H1 (cell line): ENCODE measurements at regions not wholly inside any gene's neighbourhood (a gene's known extent, or its start where the extent isn't known, plus 50 kb on each side); places are given as distances from the start of the nearest gene placed in this dataset.
"Not testable (repeated sequence)": the region's sequence is repeated elsewhere in the genome, so short reads cannot be mapped to it uniquely, and the experiment has no call there.

Experiments used
- CTCF ChIA-PET: fragments of 300-600 bp; sonication (Branson Sonifier 250); formaldehyde crosslinking; loops from one replicate; lab custom pipeline; 2021; ENCODE audit not compliant: partially characterized antibody; lab: Charles Lee
- POLR2A ChIA-PET: fragments of 300-600 bp; sonication (Branson Sonifier 250); formaldehyde crosslinking; loops from one replicate; lab custom pipeline; 2021; ENCODE audit warnings: inconsistent platforms; ENCODE audit not compliant: partially characterized antibody; lab: Charles Lee
- DNase-seq, 2 experiments: peaks; one replicate each; pipeline versions ENCODE4 v3.0.0 to v3.0.0-alpha.2; 2010 to 2022; ENCODE audit warnings: low spot score in 2 of 2, low read depth in 1 of 2, mixed read lengths in 1 of 2
- FAIRE-seq: peaks from 2 replicates; lab custom pipeline; 2011; peaks lifted over from hg19 to GRCh38; lab: Jason Lieb, UNC
- H2AFZ ChIP-seq: 2 replicates; pipeline ENCODE4 v1.8.1; 2012; ENCODE audit warnings: low read length, inconsistent platforms
- H2AK5ac ChIP-seq: 2 replicates; pipeline ENCODE4 v1.6.1; 2013; ENCODE audit warnings: low read depth, low read length
- H2BK120ac ChIP-seq: replicated peaks from 2 replicates; pipeline ENCODE3; 2013; ENCODE audit warnings: low read depth, low read length, inconsistent platforms
- H2BK12ac ChIP-seq: 2 replicates; pipeline ENCODE4 v1.6.1; 2013; ENCODE audit warnings: low read depth, low read length
- H2BK15ac ChIP-seq: 2 replicates; pipeline ENCODE4 v1.6.1; 2013; ENCODE audit warnings: low read length
- H2BK20ac ChIP-seq: 2 replicates; pipeline ENCODE4 v1.6.1; 2013; ENCODE audit warnings: low read length
- H2BK5ac ChIP-seq: 2 replicates; pipeline ENCODE4 v1.6.1; 2013; ENCODE audit warnings: low read depth, low read length
- H3K14ac ChIP-seq: 2 replicates; pipeline ENCODE4 v1.6.1; 2013; ENCODE audit warnings: inconsistent platforms; ENCODE audit not compliant: insufficient read length
- H3K18ac ChIP-seq: 2 replicates; pipeline ENCODE4 v1.6.1; 2013; ENCODE audit warnings: low read length; ENCODE audit errors: extremely low read depth
- H3K23ac ChIP-seq: 2 replicates; pipeline ENCODE4 v1.6.1; 2013; ENCODE audit warnings: inconsistent platforms; ENCODE audit not compliant: insufficient read length
- H3K23me2 ChIP-seq: 2 replicates; pipeline ENCODE4 v1.6.1; 2013; ENCODE audit warnings: low read depth, low read length
- H3K27ac ChIP-seq: 2 replicates; pipeline ENCODE4 v1.6.1; 2011; ENCODE audit warnings: low read depth, low read length, inconsistent platforms
- H3K27me3 ChIP-seq, 4 experiments: replicated peaks in 1 of 4; 1 replicate in 1 of 4; 2 replicates in 3 of 4; pipeline versions ENCODE4 v1.6.1 to v1.8.1; 2011 to 2013; ENCODE audit warnings: low read length in 3 of 4, mild to moderate bottlenecking in 3 of 4, inconsistent platforms in 2 of 4, mixed read lengths in 2 of 4, moderate library complexity in 1 of 4; ENCODE audit not compliant: control insufficient read depth in 3 of 4, insufficient read depth in 3 of 4; ENCODE audit errors: extremely low read depth in 1 of 4
- H3K36me3 ChIP-seq, 4 experiments: 2 replicates each; pipeline versions ENCODE4 v1.6.1 to v1.8.1; 2011 to 2013; ENCODE audit warnings: mild to moderate bottlenecking in 4 of 4, low read length in 3 of 4, moderate library complexity in 2 of 4, control low read depth in 1 of 4, inconsistent platforms in 1 of 4; ENCODE audit not compliant: insufficient read depth in 4 of 4, control insufficient read depth in 2 of 4
- H3K4ac ChIP-seq: replicated peaks from 2 replicates; pipeline ENCODE3; 2013; ENCODE audit warnings: low read length, low read depth, mixed read lengths, inconsistent platforms; ENCODE audit not compliant: insufficient read length
- H3K4me1 ChIP-seq, 4 experiments: replicated peaks in 1 of 4; 1 replicate in 1 of 4; 2 replicates in 3 of 4; pipeline versions ENCODE4 v1.6.1 to v1.8.1; 2011 to 2013; ENCODE audit warnings: low read length in 3 of 4, inconsistent platforms in 2 of 4, mixed read lengths in 1 of 4; ENCODE audit not compliant: insufficient read depth in 4 of 4, control insufficient read depth in 3 of 4
- H3K4me2 ChIP-seq, 2 experiments: 2 replicates each; pipeline versions ENCODE4 v1.6.1 to v1.8.1; 2011 to 2013; ENCODE audit warnings: low read depth in 2 of 2, low read length in 2 of 2, control low read depth in 1 of 2, inconsistent platforms in 1 of 2, mild to moderate bottlenecking in 1 of 2; ENCODE audit not compliant: insufficient read depth in 1 of 2
- H3K4me3 ChIP-seq, 4 experiments: fragments of 200-600, 300-600 bp in 1 of 4; sonication (generic), shearing (Covaris generic), sonication (Bioruptor Twin) in 1 of 4; 2 replicates each; pipeline versions ENCODE4 v1.5.1 to v1.8.1; 2011 to 2016; ENCODE audit warnings: low read length in 4 of 4, low read depth in 3 of 4, control low read depth in 2 of 4, inconsistent platforms in 2 of 4, mild to moderate bottlenecking in 2 of 4, mixed read lengths in 1 of 4, moderate library complexity in 1 of 4; ENCODE audit not compliant: insufficient read depth in 2 of 4; ENCODE audit errors: extremely low read depth in 1 of 4
- H3K56ac ChIP-seq: replicated peaks from 2 replicates; pipeline ENCODE3; 2013; ENCODE audit warnings: low read depth, mild to moderate bottlenecking, mixed read lengths, low read length, inconsistent platforms; ENCODE audit not compliant: insufficient read length
- H3K79me1 ChIP-seq: 2 replicates; pipeline ENCODE4 v1.6.1; 2013; ENCODE audit warnings: low read depth, low read length, control low read depth
- H3K79me2 ChIP-seq, 2 experiments: 2 replicates each; pipeline versions ENCODE4 v1.6.1 to v1.8.1; 2012 to 2013; ENCODE audit warnings: low read length in 2 of 2, mild to moderate bottlenecking in 2 of 2, inconsistent platforms in 1 of 2; ENCODE audit not compliant: insufficient read depth in 2 of 2, control insufficient read depth in 1 of 2
- H3K9ac ChIP-seq, 4 experiments: replicated peaks in 1 of 4; 1 replicate in 1 of 4; 2 replicates in 3 of 4; pipeline versions ENCODE4 v1.6.1 to v1.8.1; 2011 to 2013; ENCODE audit warnings: low read depth in 3 of 4, low read length in 3 of 4, control low read depth in 2 of 4, mild to moderate bottlenecking in 2 of 4, moderate library complexity in 2 of 4, inconsistent platforms in 1 of 4; ENCODE audit errors: extremely low read depth in 1 of 4
- H3K9me3 ChIP-seq, 2 experiments: 2 replicates each; pipeline versions ENCODE4 v1.6.1 to v1.8.1; 2012 to 2013; ENCODE audit warnings: mild to moderate bottlenecking in 2 of 2, moderate library complexity in 2 of 2, control low read depth in 1 of 2, inconsistent platforms in 1 of 2, low read depth in 1 of 2, low read length in 1 of 2, mixed read lengths in 1 of 2; ENCODE audit not compliant: insufficient read depth in 2 of 2
- H4K20me1 ChIP-seq, 2 experiments: replicated peaks in 1 of 2; 2 replicates each; pipeline versions ENCODE3 to v1.8.1; 2011 to 2013; ENCODE audit warnings: inconsistent platforms in 2 of 2, low read length in 2 of 2, mild to moderate bottlenecking in 1 of 2; ENCODE audit not compliant: insufficient read depth in 2 of 2, control insufficient read depth in 1 of 2
- H4K5ac ChIP-seq: 2 replicates; pipeline ENCODE4 v1.6.1; 2013; ENCODE audit warnings: low read length, low read depth, mixed read lengths, inconsistent platforms; ENCODE audit not compliant: insufficient read length
- H4K8ac ChIP-seq: 2 replicates; pipeline ENCODE4 v1.8.0; 2013; ENCODE audit warnings: mild to moderate bottlenecking, moderate library complexity, low read length, inconsistent platforms; ENCODE audit not compliant: insufficient read depth; ENCODE audit errors: extremely low read depth
- H4K91ac ChIP-seq: replicated peaks from 2 replicates; pipeline ENCODE3; 2013; ENCODE audit warnings: low read length, mixed read lengths, inconsistent platforms; ENCODE audit not compliant: insufficient read length
- POLR2A ChIP-seq, 2 experiments: IDR thresholded peaks; 1 replicate in 1 of 2; 2 replicates in 1 of 2; pipeline ENCODE4 v1.6.1; 2011; ENCODE audit warnings: low read depth in 2 of 2, low read length in 2 of 2, mild to moderate bottlenecking in 2 of 2; ENCODE audit errors: control extremely low read depth in 1 of 2
- POLR2AphosphoS5 ChIP-seq: IDR thresholded peaks from 2 replicates; pipeline ENCODE4 v1.6.1; 2011; ENCODE audit warnings: low read depth, low read length
- SIN3A ChIP-seq, 2 experiments: IDR thresholded peaks in 1 of 2; conservative IDR thresholded peaks in 1 of 2; 2 replicates each; pipeline ENCODE4 v1.6.1; 2011 to 2012; ENCODE audit warnings: low read length in 2 of 2, improper control_type of control experiment in 1 of 2, low read depth in 1 of 2, mild to moderate bottlenecking in 1 of 2
- TAF1 ChIP-seq: IDR thresholded peaks from 2 replicates; pipeline ENCODE4 v1.6.1; 2011; ENCODE audit warnings: mild to moderate bottlenecking, low read depth, low read length
- TAF7 ChIP-seq: optimal IDR thresholded peaks from 2 replicates; pipeline ENCODE3; 2011; ENCODE audit warnings: low read depth, mild to moderate bottlenecking, inconsistent platforms, low read length, moderate library complexity, borderline replicate concordance
- USF2 ChIP-seq: IDR thresholded peaks from 2 replicates; pipeline ENCODE4 v1.6.1; 2011; ENCODE audit warnings: low read length, improper control_type of control experiment
- WGBS, 2 experiments: shearing (Covaris generic) in 1 of 2; methylation state at CpG; one replicate each; pipeline versions ENCODE4 v1.1.6 to v1.1.7; 2013 to 2015; ENCODE audit warnings: low lambda C conversion rate in 2 of 2, mixed read lengths in 2 of 2, inconsistent platforms in 1 of 2, low coverage in 1 of 2, missing lambda C conversion rate in 1 of 2; ENCODE audit not compliant: insufficient replicate concordance in 2 of 2, insufficient coverage in 1 of 2, insufficient read length in 1 of 2; ENCODE audit errors: extremely low coverage in 1 of 2, missing lambda C conversion rate in 1 of 2; 5-methylcytosine and 5-hydroxymethylcytosine counted together

- Histone ChIP-seq H4K5ac (peak overlapping the region; percentile 80), H4K8ac (peak overlapping the region; percentile 46; the same call in 1 of the 2 replicates), H3K4me1 (peaks cover 0 to 14% (median 1%) of the 10 kb centered on the region in 4 experiments; a peak in 4 of 7 replicates), H3K9ac (peak overlapping the region; percentile 91 to 99 (median 98)), H3K4ac (peak overlapping the region; percentile 84), H2BK5ac (peak overlapping the region; percentile 77; the same call in 1 of the 2 replicates), H3K4me3 (peak overlapping the region; percentile 60 to 85 (median 76)), H3K79me2 (peaks cover 0 to 33% of the 10 kb centered on the region in 2 experiments; a peak in 2 of 4 replicates), H3K27ac (peak overlapping the region; percentile 97), H2BK12ac (peak overlapping the region; percentile 70; the same call in 1 of the 2 replicates), H3K4me2 (peak overlapping the region; percentile 78 to 81; a peak in 3 of 4 replicates)
- CTCF ChIA-PET, result interaction anchor here (1.5 to 2.3 kb wide), 3 partner anchors 8 to 664 kb away, joined by 3 to 8 read pairs (median 7); a partner anchor contains a TSS
- not testable (repeated sequence) for H2AFZ ChIP-seq, H4K20me1 ChIP-seq, H3K23me2 ChIP-seq, H2BK20ac ChIP-seq, H4K91ac ChIP-seq, H3K27me3 ChIP-seq, H3K18ac ChIP-seq, H2AK5ac ChIP-seq, FAIRE-seq, H2BK15ac ChIP-seq, H3K9me3 ChIP-seq, H3K56ac ChIP-seq, H3K23ac ChIP-seq, H2BK120ac ChIP-seq, H3K36me3 ChIP-seq, H3K79me1 ChIP-seq, H3K14ac ChIP-seq
- 0 out of 2 replicates have a peak, but pooled peaks have one; percentile 26 for TF ChIP-seq USF2
- TF ChIP-seq TAF7, result peak; percentile 77
- 0 out of 2 replicates have a peak, but pooled peaks have one; percentile 16 for TF ChIP-seq TAF1
- peak in 1 of 2 experiments; percentile 71; a peak in 2 of 3 replicates for TF ChIP-seq POLR2A (IDR thresholded peaks at IDR 0.05; ENCODE audit: control extremely low read depth in 1 of 2, low read depth in 2 of 2, low read length in 2 of 2)
- 0 out of 2 replicates have a peak, but pooled peaks have one; percentile 57 for TF ChIP-seq POLR2AphosphoS5
- TF ChIP-seq SIN3A (conservative IDR thresholded peaks at IDR 0.05 in 1 of 2, IDR thresholded peaks at IDR 0.05 in 1 of 2; ENCODE audit: low read depth in 1 of 2, low read length in 2 of 2), result peak in 1 of 2 experiments; percentile 66; a peak in 1 of 4 replicates
- peak in 1 of 2 experiments; percentile 86 for DNase-seq
- 1% methylated on average over 18 of the region's 23 CpGs; no CpG with 5 or more reads in 1 of the 2 experiments for WGBS, 2 experiments
- POLR2A ChIA-PET, result interaction anchor here (0.8 to 21.6 kb wide), 80 partner anchors 8 to 1126 kb away, joined by 3 to 824 read pairs (median 6); partner anchors contain the start of gene HMGN4
Observed at GRCh38 chr6:27146456-27146705, 101.1 kb upstream of the PRSS16 start.
